GM19467 (cell line): ENCODE measurements at regions not wholly inside any gene's neighbourhood (a gene's known extent, or its start where the extent isn't known, plus 50 kb on each side); places are given as distances from the start of the nearest gene placed in this dataset.
A peak's percentile ranks its signal among the peaks of the same experiment; 100 is the strongest.

Experiments used
- ATAC-seq: cut with Tn5 transposase; IDR thresholded peaks from one replicate; pipeline ENCODE4 v1.9.1; 2021; ENCODE audit warnings: mild to moderate bottlenecking, moderate library complexity; ENCODE audit not compliant: unreplicated experiment

DNA sequence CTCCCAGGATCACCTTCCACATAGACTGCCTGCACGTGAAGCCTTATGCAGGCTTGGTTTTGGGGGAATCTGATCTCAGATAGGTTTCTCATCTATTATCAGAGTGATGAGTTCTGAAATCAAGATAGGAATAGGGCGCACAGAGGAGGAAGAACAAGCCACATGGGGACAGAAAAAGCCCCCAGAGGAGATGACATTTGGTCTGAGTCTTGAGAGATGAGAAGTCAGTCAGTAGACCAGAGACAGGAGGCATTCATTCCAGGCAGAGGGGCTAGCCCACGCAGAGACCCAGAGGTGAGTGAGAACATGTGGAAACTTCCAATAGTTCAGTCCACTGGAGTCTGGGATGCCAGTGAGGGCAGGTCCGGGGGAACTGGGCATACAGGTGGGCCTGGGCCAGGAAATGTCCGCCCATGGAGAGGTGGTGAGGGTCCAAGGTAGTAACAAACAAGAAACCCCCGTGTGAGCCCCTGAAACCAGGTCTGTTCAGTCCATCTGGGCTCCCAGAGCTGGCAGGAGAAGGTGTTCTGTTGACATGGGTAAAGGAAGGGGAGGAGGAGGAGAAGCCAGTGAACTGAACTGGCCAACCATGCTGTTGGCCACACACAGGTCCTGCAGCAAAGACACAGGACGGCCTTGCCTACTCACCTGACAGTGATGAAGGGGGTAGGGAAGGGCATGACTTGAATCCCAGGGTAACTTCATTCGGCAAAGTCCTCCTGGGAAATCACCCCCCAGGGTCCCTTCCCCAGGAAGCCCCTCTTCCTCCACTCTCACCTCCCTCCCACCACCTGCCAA is 69.3 kb upstream of the SMNDC1 start:
- ATAC-seq = no peak

DNA sequence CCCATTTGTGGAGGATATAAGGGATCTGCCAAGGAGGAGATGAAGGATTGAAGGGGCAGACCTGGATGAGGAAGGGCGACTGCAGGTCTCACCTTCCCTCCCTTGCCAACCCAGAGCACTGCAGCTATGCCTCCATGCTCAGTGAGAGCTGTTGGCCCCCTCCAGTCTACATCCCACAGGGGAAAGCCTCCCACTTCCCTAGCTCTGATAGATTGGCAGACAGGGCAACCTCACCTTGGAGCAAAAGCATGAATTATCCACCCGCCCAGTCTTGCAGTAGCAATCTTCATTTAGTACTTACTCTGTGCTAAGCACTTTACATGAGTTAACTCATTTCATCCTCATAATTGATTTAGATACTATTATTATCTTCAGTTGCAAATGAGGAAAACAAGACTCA is 70.4 kb upstream of the SMNDC1 start:
- ATAC-seq = no peak

DNA sequence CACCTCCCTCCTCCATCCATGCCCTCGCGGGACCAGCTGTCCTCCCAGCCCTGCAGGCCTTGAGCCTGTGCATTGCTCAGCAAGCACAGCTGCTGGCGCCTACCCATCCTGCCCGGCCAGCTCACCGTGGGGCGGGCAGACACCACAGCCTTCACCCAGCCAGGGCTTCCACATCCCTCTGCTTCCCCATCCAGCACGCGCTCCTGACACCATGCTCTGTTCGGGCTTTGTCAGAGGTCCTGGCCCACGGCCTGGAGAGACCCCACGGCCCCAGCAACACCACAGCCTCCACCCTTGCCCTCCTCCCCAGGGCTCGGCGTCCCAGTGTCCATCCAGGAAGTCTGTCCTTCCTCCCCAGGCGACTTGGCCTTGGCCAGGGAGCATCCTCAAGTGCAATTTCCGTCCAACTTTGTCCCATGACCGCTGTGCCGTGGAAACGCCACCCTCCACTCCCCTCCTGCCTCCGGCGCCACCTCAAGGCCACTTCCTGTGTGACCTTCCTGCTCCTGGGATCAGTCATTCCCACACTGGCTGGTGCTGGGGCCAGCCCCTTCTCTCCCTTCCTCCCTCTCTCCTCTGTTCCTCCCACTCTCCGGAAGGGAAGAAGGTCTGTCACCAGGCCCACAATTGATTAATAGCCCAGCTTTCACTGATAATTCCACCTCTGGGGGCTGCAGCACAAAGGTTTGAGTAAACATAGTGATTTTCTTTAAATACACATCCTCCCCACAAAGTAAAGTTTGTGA is 71.5 kb upstream of the SMNDC1 start:
- ATAC-seq = no peak

DNA sequence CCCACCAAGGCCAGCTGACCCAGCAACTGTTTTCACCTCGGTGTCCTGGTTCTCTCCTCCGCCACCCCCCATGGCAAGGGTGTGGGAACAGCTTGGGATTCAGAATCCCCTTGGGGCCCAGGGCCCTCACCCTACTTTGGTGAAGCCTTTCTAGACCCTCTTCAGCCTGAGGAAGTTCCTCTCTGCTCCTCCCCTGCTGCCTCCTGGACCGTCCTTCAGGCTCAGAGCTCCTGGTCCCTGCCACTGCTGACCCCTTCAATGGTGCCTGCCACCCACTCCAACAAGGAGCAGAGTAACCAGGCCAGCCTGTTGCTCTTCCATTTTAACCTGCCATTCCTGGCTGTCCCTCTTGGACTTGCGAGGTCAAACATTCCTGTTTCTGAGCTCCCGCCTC is 72.0 kb upstream of the SMNDC1 start:
- ATAC-seq = no peak

DNA sequence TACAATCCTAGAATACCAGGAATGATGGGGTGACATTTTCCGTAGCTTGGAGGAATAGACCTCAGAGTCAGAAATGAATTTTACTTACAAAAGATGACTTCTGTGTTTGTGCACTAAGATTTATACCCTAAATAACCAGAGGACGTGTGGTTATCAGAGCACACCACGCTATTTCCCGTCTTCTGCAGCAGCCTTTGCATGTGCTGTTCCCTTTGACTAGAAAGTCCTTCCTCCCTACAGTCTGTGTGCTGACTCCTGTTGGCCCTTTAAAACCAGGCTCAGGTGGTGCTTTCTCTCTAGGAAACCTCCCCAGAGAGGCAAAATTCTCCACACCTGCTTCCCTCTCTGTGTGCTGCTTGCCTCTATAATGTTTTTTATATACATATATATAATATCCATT is 73.3 kb upstream of the SMNDC1 start:
- ATAC-seq = no peak

DNA sequence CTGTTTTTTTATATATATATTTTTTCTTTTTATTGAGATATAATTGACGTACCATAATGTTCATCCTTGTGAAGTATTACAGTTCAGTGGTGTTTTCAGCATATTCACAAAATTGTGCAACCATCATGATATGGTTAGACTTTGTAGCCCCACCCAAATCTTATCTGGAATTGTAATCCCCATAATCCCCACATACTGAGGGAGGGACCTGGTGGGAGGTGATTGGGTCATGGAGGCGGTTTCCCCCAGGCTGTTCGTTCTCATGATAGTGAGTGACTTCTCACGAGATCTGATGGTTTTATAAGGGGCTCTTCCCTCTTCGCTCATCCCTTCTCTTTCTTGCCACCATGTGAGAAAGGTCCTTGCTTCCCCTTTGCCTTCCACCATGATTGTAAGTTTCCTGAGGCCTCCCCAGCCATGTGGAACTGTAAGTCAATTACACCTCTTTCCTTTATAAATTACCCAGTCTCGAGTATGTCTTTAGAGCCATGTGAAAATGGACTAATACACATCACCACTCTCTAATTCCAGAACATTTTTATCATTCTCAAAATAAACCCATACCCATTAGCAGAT is 73.9 kb upstream of the SMNDC1 start:
- ATAC-seq = no peak

DNA sequence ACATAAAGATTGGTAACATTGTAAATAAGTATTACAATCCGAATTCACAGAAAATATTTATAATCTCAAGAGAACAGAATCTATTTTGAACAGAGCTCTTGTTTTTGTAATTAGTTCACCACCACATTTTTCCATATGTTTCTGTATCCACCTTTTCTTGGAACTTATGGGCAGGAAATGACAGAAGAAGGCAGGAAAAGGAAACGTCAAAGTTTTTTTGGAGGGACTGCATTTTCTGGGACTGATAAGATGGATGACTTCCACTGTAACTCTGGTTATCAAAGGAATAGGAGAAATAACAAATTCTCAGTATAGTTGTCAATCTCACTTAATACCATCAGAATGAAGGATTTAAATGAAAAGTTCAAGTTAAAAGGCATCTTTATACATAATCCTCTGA is 75.1 kb upstream of the SMNDC1 start:
- ATAC-seq = no peak

DNA sequence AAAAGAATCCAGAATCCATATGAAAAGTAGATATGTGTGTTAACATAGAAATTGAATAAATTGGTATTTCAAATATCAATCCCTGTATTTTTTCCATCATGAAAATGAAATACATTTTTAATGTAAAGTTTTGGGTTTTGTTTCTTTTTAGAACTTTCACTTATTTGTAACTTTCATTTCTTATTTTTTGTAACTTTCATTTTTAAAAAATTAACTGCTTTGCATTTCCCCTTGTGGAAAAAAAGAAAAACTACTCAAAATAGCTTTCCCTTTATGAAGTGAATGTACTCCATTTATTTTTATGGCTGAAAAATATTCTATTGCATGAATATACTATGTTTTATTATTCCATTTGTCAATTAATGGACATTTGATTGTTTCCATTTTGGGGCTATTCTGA is 75.6 kb upstream of the SMNDC1 start:
- ATAC-seq = no peak

DNA sequence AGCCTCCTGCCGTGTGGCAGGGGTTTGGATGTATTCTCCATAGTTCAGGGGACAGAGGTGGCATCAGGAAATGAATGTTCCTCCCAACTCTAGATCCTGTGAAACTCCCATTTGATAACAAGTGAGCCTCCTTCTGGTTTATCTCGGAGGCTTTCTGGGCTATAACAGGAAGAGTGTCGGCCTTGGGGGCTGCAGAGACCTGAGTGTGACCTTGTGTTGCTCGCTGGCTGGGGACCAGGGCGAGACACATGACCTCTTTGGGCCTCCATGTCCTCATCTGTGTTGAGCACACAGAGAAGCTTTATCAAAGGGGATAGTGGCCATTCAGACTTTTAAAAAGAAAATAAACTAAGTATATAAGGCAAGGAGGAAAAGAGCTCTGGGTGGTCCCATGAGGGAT is 78.0 kb upstream of the SMNDC1 start:
- no peak for ATAC-seq

DNA sequence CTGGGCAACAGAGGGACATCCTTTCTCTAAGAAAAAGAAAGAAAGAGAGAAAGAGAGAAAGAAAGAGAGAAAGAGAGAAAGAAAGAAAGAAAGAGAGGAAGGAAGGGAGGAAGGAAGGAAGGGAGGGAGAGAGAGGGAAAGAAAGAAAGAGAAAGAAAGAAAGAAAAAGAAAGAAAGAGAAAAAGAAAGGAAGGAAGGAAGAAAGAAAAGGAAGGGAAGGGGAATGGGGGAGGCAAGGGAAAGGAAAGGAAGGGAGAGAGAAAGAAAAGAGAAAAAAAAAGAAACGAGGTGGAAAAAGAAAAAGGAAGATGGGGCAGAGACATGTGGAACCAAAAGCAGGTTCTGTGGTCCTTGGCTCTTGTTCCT is 82.9 kb upstream of the SMNDC1 start:
- ATAC-seq = no peak

DNA sequence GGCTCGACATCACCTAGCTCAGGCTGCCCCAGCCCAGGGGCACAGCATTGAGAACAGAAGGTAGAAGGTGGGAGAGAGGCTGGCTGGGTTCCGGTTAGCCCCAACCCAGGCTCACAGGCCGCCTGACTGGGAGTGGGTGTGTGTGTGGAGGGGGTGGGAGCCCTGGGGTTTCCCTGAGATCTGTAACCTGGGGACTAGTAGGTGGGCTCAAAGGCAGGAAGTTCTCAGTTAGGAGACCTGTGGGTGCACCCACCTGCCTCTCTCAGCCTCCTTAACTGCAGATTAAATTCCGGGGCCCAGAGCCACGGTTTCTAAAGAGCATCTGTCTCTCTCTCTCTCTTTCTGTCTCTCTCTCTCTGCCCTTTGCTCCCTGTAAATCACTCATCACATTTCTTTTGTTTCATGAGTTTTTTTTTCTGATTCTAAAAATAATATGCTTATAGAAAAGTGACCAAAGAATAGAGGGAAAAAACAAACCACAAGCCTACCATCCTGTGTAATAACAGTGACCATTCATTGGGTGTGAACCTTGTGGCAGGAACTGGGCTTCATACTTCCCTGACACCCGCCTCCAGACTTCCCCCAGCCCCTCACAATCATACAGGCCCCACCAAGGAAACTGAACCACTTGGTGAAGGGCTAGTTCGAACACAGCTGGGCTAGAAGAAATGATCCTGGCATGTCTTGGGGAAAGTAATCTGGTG is 83.4 kb upstream of the SMNDC1 start:
- ATAC-seq = peak; percentile 82

DNA sequence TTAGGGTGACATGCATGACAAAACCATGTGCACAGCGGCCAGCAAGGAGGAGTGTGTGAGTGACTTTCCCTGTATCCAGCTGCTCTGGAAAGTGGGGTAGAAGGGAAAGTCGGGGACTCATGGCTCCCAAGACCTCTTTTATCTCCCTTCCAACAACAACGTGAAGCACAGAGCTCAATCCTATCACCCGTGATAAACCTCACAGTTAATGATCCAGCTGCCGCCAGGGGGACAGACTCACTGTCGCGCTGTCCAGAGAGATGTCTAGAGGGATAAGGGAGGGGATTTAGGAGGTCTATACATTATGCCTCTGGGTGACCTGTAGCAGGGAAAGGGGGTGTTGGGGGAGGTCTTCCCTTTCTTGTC is 84.0 kb upstream of the SMNDC1 start:
- ATAC-seq = no peak

DNA sequence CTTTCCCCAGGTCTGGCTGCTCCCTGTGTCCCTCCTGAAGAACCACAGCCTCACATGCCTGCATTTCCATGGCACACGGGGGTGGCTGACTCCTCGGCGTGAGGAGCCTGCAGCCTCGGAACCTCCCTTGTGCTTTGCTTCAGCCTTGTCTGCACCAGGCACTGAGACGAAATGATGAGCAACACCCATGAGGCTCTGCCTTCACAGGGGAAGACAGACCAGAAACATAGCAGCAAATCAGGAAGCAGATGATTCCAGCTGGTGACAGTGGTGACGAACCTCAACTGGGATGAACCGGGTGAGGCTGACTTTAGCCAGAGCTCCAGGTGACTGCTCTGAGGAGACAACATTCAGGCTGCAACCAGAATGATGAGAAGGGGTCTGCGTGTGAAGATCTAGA is 84.5 kb upstream of the SMNDC1 start:
- no peak for ATAC-seq

DNA sequence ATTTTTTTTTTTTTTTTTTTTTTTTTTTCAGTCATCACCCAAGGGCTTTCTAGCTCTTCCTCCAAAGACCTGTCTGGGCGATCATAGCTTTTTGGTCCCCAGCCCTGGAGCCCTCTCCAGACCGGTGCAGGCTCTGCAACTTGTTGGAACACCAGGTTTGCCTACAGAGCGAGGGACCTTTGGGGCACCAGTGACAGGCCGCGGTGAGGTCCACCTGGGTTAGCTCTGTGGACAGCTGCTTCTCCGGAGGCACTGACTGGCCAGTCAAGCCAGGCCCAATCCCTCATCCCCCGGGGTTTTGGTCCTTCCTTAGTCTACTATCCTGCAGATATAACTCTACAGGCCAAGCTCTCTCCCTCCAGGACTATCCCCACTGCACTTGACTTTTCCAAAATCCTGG is 86.8 kb upstream of the SMNDC1 start:
- no peak for ATAC-seq

DNA sequence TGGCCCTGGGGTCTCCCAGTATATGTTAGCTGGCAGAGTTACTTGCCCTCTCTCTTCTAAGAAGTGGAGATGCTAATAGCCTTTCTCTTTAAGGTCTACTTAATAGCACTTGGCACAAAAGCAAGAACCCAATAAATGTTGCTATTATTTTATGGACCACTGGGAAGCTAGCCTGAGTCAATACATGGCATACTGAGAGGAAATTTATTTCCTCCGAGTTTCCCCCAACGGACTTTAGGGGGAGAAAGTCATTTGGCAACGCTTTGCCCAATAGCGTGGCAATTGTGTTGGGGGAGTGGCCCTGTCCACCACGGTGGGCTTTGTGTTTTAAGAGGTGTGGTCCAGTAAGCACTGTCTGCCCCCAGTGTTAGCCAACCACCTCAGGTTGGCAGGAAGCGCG is 87.4 kb upstream of the SMNDC1 start:
- no peak for ATAC-seq

DNA sequence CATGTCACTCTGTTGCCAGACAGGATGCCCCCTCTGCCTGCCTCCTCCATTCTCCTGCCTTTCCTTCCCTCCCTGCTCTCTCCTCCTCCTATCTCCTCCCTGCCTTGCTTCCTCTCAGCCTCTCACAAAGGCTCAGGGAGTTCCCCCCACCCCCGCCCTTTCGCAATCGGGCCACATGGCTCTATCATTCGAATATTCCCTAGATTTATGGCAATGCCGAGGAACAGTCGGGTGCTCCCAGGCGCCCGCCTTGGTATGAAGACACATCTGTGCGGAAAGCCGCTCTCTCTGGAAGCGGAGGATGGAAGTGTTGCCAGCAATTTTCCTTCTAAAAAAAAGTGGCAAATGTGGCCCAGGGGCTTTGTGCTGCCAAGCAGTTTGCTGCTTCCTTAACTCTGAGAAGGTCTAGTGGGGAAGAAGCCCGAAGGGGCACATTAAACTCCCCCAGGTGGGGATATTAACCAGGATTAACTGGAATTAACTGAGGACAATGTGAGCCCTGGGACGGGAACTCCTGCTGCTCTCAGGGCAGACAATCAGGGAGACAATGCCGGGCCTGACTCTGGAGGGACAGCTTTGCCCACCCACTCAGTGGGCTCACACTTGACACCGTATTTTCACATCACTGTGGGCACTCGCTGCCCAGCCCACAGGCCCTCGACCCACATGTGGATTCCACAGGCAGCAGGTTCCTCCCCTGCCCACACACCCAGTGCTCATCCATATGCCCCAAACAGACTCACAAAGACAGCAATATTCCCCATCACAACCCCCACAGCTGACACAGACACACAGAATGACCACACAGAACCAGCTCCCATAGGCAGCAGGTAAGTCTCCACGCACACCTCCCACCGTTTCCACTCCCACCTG is 88.4 kb upstream of the SMNDC1 start:
- no peak for ATAC-seq

DNA sequence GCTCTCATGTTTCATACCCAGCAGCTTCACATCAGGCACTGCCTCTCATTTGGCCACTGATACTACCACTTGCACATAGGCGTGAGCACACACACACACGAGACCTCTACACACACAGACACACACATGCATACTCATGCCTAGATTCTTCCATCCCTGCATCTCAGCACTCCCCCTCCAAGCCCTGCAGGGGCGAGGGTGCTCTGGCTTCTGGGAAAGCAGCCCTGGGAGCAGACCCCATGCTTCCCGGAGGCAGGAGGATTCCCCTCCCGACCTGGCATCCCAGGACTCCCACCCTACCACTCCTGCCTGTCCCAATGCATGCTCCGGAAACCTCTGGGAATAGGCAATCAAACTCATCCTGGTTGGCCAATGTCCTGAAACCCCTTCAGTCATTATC is 89.1 kb upstream of the SMNDC1 start:
- ATAC-seq = no peak

DNA sequence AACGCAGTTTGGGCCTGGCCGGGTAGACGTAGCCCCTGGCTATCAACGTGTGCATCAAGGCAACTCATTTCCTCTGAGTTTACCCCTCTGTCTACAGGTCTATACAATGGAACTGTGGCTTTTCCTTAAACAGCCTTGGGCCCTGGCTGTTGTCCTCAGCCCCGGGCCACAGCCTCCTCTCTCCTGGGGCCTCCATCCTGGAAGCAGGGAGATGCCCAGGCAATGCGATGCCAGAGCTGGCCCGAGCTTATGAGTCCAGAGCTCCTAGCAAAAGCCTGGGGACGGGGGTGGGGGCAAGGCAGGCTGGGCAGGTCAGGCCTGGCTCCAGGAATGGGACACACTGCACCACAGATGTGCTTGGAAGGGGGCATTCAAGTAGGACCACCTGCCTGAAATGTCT is 89.6 kb upstream of the SMNDC1 start:
- ATAC-seq = no peak

DNA sequence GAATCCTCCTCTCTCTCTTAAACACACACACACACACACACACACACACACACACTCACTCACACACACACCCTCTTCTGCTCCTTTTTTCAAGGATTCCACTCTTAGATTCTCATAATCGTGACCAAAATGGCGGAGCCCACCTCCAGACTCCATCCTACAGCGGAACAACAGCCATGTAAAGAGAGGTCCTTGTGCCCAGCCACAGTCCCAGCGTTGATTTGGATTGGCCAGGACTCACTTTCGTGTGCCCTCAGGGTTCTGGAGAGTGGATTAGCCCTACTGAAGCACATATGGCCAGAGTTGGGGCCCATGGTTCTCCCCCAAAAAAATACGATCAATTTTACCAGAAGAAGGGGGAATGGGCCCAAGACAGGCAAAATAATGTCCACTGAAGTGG is 90.2 kb upstream of the SMNDC1 start:
- ATAC-seq = no peak

DNA sequence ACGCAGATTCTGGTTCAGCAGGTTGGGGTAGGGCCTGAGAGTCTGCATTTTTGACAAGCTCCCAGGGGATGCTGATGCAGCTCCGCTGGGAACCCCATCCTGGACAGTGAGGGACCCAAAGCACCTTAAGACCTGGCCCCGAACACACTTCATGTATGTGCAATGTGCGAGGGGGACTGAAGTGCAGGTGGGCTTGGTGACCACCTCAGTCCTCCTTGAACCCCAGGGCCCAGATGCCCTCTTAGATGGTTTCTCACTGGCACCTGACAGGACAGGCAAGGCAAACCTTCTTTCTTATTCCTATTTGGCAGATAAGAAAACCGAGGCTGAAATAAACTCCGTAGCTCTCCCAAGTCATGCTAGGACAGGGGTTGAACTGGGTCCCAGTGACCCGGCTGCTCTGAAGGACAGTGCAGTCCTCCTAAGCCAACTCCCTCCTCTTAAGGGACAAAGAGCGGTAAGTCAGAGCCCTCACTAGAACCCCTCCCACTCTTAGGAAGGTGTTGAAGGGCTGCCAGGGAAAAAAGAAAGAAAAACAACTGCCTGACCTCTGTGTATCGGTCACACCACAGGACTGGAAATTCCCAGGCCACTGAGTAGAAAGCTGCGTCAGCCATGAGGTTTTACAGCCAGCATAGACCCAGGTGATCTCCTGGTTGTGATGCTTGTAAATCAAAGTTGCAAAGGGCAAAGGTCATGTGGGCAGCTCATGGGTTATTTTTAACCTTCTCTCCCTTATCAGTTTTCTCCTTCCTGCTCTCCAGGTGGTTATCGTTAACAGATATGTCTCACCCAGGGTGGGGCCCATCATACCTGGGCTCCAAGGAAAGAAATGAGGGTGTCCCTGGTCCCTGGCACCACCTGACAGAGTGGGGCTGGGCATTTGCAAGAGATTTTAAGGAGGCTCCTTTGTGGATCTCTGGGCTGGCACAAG is 90.9 kb upstream of the SMNDC1 start:
- peak; percentile 66 for ATAC-seq
